CD4-positive, alpha-beta T cell treated with Interleukin-1 beta for 1 hour (primary cell): ENCODE measurements at regions not wholly inside any gene's neighbourhood (a gene's known extent, or its start where the extent isn't known, plus 50 kb on each side); places are given as distances from the start of the nearest gene placed in this dataset.

ENCODE experiments used
- DNase-seq, 2 donors: peaks; one replicate each; pipeline ENCODE4 v3.0.0-alpha.2; 2020 to 2022

GRCh38 chr3:188940573-188940932 lies 231.2 kb upstream of the TPRG1 start:
- DNase-seq, result no peak

- DNase-seq, result peak in 1 of 2 donors; percentile 53
Measured at GRCh38 chr3:188941103-188941502, 230.7 kb upstream of the TPRG1 start.

DNA sequence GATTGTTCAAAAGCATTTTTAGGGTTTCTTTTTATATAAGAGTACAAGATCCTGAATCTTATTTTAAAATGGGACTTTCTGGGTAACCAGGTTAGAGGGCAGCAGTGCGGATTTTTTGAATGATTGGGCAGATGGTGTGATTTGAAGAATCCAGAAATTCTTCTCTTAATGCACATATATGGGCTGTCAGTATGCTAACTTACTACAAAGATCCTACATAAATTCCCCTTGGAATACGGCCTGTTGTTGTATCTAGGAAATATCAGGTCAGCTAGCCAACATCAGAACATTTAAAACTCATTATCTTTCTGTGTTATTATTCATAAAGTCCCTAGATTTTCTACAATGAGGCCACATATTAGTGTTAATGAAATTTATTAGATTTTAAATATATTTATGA lies 229.6 kb upstream of the TPRG1 start:
- DNase-seq, result no peak

GRCh38 chr3:188943591-188943990 lies 228.2 kb upstream of the TPRG1 start:
- DNase-seq, result no peak

GRCh38 chr3:188944108-188944507 lies 227.7 kb upstream of the TPRG1 start:
- no peak for DNase-seq

GRCh38 chr3:188946351-188947240 lies 225.2 kb upstream of the TPRG1 start:
- no peak for DNase-seq

DNA sequence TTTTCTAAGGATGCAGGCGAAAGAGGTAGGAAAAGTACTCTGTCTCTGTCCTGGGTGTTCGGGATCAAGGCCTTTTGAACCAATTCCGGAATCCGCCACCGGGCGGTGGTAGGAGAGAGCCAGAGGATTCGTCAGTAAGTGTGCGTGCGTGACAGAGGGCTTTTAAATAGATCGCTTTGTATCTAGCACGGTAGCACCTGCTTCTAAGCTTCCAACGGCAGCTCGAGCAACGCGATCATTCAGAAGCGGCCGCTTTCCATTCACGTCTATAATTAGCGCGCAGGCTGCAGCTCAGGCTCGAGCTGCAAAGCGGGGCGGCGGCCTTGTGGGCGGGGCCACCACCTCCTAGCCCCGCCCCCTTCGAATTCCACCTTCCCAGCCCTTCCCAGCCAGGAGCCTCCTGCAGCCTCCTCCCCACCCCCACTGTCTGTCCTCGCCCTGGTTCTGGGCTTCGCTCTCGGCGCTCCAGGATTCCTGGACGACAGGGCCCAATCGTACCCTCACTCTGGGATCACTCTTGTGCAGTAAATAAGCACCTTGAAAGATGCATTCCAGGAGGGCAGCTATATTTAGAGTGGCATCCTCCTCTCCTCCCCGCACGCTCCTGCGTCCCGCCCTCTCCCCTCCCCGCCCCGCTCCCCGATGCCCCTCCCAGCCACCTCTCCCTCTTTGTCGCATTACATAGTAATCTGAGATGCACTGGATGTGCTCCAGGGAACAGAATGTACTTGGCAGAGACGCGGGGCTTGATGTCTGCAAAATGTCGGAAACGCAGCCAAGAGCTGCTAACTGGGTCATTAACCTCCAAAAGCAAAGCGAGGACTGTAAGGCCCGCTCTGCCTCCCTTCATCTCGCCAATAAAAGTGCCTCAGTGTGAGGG lies 224.1 kb upstream of the TPRG1 start:
- peak in 1 of 2 donors; percentile 11 for DNase-seq

GRCh38 chr3:188948281-188948996 lies 223.3 kb upstream of the TPRG1 start:
- DNase-seq, result peak in 1 of 2 donors; percentile 23

DNA sequence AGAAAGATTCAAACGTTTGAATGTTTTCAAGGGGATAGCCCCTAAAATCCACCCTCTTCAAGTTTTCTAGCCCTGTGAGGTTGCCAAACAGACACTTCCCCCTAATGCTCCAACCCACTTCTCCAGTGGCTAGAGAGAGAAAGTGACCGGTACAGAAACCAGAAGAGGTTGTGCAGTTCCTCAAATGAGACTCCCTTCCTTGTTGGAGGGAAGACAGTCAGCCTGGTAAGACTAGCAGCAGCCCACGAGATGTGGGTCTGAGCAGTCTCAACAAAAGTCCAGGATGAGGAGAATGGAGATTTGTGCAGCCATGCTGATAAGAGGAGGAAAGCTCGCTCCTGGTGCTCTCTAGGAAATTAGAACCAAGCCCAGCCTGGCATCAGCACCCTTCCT lies 222.8 kb upstream of the TPRG1 start:
- DNase-seq, result peak in 1 of 2 donors; percentile 56

DNA sequence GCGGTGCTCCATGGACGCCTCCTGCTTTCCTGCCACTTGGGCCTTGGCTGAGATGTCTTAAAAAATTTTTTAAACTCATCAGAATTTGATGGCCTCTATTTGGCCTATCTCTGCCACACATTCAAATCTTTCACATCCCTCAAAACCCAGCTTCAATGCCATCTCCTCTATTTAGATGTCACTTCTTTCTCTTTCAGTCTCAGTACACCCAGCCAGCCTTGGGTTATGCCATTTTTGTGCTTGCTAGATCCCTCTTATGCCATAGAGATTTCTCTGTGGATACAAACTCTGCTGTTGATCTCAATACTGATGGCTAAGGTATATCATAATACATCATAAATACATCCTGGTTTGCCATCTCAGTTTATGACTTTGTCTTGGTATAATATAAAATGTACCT lies 222.3 kb upstream of the TPRG1 start:
- no peak for DNase-seq

GRCh38 chr3:188949996-188950395 lies 221.8 kb upstream of the TPRG1 start:
- DNase-seq, result no peak

DNA sequence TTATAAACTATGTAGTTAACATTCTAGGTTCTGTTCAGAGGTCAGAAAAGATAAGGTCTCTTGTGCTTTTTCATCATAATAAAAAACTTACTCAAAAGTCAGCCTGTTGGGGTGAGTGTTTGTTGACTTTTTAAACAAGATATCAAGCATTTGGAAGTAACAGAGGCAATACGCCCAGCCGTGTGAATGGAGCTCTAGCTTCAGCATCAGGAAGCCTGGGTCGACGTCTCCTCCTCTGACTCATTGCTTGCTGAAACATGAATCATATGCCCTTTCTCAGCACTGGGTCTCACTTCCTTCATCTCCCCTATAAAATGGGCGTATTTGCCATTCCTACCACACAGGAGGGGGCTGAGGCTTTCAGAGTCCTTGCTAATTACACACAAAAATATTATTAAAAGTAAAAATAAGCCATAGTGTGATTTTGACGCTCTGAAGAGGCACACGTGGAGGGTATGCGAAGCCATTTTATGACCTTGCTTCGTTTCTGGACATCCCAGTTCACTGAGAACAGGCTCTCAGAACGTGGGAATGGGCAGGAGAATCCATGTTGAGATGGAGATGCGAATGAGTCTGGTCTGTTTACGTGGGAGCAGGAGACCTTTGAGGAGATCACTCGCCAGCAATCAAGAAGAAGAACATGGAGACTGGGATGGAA lies 220.8 kb upstream of the TPRG1 start:
- DNase-seq, result peak in 1 of 2 donors; percentile 64

DNA sequence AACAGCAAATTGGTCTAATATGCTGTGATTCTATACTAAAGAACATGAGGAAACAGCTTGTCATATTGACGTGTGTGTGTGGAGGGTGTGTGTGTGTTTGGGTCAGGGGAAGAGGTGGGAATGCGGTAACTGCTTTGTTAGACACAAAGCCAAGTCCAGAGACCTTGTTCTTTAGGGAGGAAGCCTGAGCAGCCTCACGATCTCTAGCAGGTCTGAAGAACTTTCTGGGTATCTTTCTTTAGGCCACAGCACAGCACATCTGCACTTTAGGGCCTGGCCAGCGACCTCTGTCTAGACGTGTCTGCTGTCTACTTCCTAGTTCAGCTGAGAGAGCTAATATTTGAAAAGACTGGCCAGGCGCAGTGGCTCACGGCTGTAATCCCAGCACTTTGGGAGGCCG lies 220.0 kb upstream of the TPRG1 start:
- no peak for DNase-seq

GRCh38 chr3:188954590-188955208 lies 217.1 kb upstream of the TPRG1 start:
- peak; percentile 77 to 81 for DNase-seq

DNA sequence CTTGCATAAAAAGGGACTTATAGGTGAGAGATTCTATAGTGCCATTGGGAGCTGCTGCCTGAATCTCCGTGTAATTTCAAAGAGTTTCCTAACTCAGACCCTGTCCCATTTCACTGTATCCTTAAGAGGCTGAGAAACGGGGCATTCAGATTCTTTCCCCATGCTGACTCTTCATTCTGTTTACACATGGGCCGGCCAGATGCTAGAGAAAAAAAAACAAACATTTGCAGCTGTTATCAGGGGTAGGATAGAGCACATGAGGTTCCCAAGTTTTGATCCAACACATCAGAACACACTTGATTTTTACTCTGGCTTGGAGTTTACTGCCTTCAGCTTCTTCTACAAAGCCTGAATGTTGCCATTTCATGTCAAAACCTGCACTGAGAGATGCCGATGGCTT lies 215.9 kb upstream of the TPRG1 start:
- DNase-seq, result no peak

- DNase-seq, result peak in 1 of 2 donors; percentile 53
Measured at GRCh38 chr3:188956839-188957489, 214.8 kb upstream of the TPRG1 start.

DNA sequence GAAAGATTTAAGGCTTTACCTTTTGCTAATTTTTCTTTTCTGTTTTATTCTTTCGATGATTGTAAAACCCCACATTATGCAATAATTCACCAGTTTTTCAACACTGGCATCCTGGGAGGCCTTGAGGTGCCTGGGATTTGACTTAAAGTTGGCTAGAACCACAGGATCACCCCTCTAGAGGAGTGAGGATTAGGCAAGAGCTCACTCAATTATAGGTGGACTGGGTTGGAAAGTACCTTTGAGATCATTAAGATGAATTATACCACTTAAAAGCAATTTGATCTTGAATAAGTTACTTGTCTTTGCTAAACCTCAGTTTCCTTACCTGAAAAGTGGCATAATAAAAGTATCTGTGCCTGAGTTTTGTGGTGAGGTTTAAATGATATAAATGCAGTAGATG lies 212.8 kb upstream of the TPRG1 start:
- no peak for DNase-seq

DNA sequence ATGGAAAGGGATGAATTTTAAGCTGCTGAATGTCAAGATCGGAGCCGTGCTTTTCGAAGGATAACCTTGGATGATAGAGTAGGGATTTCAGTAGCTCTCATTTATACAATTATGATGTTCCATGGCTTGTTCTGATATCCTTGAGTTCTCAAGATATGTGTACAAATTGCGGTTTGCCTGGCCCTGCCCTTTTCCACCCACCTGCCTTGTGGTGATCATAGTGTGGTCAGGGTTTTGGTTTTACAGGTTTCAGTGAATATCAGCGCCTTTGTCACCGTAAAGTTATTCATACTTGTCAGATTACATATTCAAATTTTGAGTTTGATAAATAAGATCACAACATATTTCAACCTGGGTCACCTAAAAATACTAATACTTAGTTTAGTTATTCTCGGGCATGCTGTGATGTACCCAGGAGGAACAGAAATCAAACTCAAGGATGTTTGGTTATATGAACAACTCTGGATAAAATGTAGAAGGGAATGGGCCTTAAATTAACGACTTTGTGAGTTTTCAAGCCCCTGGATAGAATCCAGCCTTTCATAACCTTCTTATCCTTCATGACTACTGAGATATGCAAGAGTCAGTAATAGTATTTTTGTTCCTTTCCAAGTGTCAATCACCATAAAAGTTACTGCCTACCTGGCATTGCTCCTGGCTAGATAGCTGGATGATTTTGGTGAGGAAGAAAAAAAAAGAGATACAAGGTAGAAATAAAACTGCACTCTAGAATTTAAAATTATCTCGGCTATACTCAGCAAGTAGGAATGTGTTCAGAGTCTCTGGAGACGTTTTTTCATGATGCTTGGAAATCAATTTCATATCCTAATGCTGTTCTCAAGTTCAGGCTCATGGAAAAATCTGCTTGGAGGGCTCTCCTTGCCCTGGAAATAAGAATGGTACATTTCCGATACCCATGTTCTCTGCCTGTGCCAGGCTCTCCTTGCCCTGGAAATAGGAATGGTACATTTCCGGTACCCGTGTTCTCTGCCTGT lies 209.2 kb upstream of the TPRG1 start:
- DNase-seq, result no peak

- no peak for DNase-seq
Measured at GRCh38 chr3:188964957-188965356, 206.8 kb upstream of the TPRG1 start.

GRCh38 chr3:188972310-188972709 lies 199.5 kb upstream of the TPRG1 start:
- no peak for DNase-seq
